GM08714 (cell line): ENCODE measurements at regions not wholly inside any gene's neighbourhood (a gene's known extent, or its start where the extent isn't known, plus 50 kb on each side); places are given as distances from the start of the nearest gene placed in this dataset.

Experiments used
- H3K4me3 ChIP-seq: fragments of 200-500 bp; sonication (Bioruptor generic); 2 replicates; pipeline ENCODE4 v1.5.1; 2014; ENCODE audit warnings: mild to moderate bottlenecking, low read length, inconsistent platforms
- ZNF274 ChIP-seq: IDR thresholded peaks from 2 replicates; pipeline ENCODE4 v1.6.1; 2012; ENCODE audit warnings: mild to moderate bottlenecking, low read depth, low read length

DNA sequence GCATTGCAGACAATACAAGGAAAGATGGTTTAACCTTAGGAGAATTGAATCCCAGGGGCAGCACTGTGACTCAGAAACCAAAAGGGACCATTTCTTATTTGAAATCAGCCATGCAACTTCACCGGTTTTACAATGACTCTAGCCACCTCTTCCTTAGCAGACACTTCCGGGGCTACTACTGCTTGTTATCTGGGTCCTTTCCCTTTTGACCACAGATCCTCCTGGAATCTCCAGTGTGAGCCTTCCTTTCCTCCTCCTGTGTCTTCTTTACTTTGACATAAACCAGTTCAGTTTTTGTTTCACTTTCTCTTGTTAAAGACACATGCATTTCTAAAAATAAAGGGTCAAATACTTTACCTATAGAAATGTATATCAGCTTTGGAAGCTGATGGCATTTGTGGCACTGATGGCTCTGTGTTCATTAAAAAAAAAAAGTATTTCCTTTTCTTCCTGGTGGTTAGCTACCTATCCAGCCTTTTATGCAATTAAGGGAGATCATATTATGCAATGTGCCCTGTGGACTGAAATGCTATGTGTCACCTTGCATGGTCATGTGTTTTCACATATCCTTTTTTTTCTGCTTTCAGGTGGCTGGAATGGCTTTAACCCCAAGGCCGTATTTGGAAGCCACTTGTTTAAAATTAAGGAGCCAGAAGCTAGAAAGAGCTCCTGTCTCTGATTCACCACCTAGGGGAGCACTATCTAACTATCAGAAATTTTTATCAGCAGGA lies 296.2 kb downstream of the CHL1 start:
- peak overlapping the region; percentile 55; the same call in 1 of the 2 replicates for H3K4me3 ChIP-seq
- no peak for TF ChIP-seq ZNF274

DNA sequence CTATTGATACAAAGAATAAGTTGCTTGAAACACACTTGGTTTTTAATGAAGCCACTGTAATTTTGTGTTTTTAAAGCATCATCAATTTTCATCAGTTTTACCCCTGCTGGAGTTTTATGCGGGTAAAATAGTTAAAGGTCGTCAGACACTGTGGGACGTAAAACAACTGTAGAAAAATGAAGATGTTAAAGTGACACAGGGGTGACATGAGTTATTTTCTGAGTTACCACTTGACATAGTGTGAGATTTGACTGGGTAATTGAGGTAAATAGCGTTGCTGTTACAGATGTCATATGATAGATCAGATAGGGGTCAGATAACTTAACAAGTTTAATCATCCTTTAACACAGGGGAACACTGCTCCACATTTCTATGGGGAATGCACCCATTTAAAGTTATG lies 297.6 kb downstream of the CHL1 start:
- no peak overlapping the region for H3K4me3 ChIP-seq
- no peak for TF ChIP-seq ZNF274

DNA sequence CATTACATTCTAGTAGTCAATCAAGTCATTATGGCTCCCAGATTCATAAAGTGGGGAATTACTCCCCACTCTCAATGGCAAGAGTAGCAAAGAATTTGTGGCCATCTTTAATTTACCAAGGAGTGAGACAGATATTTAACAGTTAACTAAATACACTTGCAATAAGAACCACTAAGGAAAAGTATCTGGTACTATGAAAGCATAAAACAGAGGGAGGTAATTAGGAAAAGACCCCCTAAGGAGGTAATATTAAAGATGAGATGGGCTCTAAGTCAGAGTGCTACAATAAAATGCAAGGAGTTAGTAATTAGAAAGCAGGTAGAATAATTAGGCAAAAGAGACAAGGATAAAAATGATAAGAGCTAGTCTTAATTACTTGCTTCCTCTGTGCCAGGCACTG lies 301.9 kb downstream of the CHL1 start:
- H3K4me3 ChIP-seq, result no peak overlapping the region
- no peak for TF ChIP-seq ZNF274

DNA sequence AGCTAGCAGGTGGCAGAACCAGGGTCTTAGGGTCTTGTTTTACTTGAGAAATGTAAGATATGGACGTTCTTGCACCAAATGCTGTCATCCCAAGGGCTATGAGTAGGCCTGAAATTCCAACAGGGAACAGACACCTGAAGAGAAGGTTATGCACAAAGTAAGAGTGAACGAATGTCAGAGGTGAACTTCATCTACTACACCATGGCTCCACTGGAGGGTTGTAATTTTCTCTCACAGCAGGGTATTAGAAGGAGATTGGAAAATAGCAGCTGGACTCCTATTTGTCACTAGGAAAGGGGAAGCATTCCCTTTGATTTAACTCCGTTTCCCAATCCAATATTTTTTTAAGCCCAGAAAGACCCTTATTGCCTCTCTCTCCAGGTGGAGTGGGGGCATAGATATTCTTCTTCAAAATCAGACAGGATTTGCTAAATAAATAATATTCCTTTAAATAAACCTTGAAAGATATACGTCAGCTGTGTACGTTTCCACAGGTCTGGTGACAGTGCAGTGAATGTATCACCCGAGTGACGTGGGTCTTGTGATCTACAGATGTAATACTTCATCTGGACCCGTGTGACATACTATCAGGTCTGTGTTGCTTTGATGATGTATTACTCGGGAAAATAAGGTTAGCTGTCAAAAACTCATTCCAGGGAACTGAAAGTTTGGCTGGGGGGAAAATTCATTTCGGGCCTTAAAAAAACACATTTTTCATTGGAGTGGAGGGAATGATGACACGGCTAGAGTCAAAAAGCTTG lies 302.6 kb downstream of the CHL1 start:
- no peak overlapping the region for H3K4me3 ChIP-seq
- TF ChIP-seq ZNF274, result no peak

DNA sequence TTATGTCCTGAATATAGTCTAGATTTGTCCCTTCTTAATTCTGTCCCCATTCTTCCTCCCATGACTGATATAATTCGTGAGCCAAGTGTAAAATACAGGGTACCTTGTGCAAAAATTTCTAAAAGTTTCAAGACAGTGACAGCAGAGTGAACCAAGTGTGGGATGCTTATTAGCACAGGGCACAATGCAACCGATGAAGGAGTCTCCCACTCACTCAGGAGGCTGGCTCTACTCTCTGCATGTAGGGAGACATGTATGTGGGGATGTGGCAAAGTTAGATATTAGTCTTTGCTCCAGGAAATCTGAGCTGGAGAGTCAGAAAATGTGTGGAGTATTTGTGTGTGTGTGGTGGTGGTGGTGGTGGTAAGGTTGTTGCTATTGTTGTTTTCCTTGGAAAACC lies 305.9 kb downstream of the CHL1 start:
- TF ChIP-seq ZNF274, result no peak
- no peak overlapping the region for H3K4me3 ChIP-seq

DNA sequence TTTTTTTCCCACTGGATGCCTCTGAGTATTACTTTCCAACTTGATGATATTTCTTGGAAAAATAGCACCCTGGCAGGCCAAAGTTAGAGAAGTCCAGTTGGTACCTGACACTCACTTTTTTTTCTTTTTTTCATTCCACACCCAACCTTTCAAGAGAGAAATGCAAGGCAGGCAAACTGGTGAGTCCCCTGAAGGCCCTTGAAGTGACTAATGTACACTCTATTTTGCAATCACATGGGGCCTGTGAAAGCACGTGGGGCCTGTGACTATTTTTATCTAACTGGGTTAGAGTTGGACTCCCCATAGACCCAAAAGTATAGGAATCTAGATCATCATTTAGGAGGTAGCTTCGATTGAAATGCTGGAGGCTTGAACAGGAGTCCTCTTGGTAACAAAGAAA lies 316.7 kb downstream of the CHL1 start:
- no peak for TF ChIP-seq ZNF274
- no peak overlapping the region for H3K4me3 ChIP-seq

DNA sequence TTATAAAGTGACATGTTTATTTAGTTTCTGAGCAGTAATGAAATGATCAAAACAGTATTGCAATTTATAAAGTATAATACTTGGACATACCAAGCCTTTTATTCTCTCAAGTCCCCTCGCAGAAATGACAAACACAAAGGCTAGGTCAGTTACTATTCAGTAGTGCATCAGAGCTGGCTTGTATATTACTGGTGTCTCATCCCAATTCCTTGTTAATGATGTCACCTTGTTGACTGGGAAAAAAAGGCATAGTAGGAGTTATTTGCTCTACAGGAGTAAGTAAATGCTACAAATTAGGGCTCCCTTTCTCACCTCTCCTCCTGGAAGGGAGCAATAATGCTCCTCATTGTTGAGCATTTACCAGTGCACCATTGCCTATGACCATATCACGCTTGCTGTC lies 317.6 kb downstream of the CHL1 start:
- TF ChIP-seq ZNF274, result no peak
- H3K4me3 ChIP-seq, result no peak overlapping the region

DNA sequence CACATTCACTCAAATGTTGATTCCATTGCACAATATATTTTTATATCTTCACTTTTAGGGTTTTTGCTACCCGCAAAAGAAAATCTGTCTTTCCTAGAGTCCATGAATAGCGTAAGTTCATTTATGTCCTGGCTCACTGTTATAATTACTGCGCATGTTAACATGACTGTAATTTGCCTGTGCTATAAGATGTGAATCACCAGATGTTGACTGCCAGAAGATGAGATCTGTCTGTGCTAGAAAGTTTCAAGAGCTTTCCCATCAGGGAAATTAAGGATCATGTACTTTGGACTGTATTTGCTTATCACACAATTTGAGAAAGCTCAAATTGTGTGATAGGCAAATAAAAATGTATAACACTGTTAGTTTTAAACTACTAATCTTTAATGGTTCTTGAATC lies 322.5 kb downstream of the CHL1 start:
- no peak for TF ChIP-seq ZNF274
- H3K4me3 ChIP-seq, result no peak overlapping the region

DNA sequence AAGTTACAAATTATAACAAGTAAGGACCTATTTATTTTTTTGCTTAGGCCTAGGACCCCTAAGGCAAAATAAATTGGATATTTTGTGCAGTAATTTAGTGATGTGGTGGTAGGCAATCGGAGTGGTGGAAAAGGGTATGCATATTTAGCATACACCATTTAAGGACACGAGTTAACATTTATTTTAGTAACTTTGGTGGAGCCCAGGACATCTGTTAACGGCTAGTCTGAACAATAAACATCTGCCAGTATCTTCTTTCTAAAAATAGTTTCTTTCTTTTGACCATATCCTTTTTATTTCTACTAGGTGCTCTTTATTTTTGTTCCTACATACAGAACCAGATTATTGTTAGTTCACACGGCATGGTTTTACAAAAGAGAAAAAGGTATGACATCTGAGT lies 326.3 kb downstream of the CHL1 start:
- H3K4me3 ChIP-seq, result no peak overlapping the region
- no peak for TF ChIP-seq ZNF274

DNA sequence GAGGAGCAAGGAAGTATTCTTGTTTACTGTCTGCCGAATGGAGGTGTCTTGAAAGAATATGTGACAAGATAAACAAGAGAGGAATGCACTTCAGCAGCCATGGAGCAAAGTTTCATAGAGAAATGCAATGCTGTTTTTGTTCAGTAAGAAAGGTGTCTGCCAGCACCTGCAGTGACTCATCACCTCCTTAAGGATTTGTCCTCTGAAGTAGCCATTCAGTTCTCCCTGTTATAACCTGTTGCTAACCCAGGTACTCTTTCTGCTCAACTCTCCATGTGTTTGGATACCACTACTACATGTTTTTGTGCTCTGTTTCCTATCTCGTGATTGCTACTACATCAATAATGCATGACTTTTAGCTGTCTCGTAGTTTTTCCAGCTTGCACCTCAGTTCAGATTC lies 328.9 kb downstream of the CHL1 start:
- TF ChIP-seq ZNF274, result no peak
- H3K4me3 ChIP-seq, result no peak overlapping the region

DNA sequence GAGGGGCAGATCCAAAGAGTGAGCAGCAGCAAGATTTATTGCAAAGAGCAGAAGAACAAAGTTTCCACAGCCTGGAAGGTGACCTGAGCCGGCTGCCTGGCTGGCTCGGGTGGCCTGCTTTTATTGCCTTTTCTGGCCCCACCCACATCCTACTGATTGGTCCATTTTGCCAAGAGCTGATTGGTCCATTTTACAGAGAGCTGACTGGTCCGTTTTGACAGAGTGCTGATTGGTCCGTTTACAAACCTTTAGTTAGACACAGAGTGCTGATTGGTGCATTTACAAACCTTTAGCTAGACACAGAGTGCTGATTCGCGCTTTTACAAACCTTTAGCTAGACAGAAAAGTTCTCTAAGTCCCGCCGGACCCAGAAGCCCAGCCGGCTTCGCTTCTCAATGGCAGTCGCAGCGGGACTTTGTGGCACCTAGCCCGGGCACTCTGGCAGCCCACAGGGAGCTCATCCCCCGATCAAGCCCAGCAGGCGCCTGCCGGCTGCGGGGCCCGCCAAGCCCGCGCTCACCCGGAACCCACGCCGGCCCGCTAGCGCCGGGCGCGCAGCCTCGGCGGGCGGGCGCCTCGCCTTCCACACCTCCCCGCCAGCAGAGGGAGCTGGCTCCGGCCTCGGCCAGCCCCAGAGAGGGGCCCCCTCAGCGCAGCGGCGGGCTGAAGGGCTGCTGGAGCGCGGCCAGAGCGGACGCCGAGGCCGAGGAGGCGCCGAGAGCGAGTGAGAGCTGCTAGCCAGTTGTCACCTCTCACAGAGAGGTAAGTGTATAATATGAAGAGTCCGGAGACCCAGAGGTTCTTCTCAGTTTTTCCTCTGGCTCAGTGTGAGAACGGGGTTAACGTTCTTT lies 339.2 kb downstream of the CHL1 start:
- no peak overlapping the region for H3K4me3 ChIP-seq
- TF ChIP-seq ZNF274, result no peak

DNA sequence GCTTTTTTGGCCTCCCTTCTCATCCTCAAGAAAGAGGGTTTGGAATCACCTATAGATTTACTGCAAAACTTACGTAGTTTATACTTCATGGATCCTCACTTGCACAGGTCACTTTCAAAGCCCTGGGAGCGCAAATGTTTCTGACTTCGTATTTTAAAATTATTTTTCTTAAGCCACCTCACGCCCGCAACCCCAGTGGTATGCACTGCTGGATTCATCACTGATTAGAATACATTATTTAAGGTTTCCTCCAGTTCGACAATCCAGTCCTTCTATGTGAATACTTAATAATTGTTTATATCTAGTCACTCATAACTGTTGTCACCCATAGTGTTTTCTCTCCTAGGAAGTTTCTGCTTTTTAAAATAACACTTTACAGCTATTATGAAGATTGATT lies 339.9 kb downstream of the CHL1 start:
- TF ChIP-seq ZNF274, result no peak
- no peak overlapping the region for H3K4me3 ChIP-seq

DNA sequence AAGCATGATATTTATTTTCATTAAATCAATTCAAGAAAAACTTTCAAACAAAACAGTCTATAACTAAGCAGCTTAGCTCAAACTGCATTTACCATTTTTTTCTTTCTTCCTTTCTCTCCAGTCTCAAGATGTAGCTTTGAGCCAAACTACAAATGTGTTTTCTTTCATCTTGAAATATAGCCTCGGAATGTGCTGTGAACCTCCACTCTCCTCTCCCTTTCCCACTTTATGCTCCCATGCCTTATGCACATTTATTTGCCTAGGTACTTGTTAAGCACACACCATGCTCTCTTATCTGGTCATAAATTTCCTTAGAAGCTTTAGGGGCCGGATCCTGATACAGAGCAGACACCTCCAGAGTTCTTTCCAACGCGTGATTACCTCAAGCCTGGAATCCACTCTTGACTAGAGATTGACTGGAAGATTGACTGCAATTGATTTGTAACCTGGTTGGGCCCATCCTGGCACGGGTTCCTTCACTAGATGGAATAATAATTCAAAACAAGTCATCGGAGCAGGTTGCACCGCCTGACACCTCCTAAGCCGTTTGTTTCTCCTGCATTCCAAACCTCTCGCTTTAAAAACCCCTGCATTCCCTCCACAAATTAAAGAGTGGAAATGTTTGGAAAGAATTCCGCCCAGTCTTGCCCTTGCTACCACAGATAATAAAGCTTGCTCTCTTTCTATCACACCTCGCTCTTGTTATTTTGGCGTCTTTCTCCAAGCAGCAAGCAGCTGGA lies 344.7 kb downstream of the CHL1 start:
- no peak for TF ChIP-seq ZNF274

DNA sequence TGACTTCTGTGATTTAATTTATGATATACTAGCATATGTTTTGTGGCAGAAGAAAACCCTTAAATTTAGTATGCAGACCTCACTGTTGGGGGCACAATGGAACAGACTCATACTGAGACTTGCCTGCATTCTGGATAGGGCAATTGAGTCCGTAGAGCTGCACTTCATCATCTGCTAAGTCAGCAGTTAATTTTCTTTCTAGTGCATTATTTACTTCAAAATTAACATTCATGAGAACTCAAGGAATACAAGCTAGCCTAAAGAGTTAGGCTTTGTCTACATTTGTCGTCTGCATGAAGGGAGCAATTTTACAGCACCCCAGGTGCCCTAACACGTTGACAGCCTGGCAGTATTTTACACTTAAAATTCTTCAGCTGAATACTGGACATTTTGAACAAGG lies 345.5 kb downstream of the CHL1 start:
- no peak overlapping the region for H3K4me3 ChIP-seq
- no peak for TF ChIP-seq ZNF274

More for the DNA sequence above, 344.7 kb downstream of the CHL1 start:
- H3K4me3 ChIP-seq, result no peak overlapping the region

DNA sequence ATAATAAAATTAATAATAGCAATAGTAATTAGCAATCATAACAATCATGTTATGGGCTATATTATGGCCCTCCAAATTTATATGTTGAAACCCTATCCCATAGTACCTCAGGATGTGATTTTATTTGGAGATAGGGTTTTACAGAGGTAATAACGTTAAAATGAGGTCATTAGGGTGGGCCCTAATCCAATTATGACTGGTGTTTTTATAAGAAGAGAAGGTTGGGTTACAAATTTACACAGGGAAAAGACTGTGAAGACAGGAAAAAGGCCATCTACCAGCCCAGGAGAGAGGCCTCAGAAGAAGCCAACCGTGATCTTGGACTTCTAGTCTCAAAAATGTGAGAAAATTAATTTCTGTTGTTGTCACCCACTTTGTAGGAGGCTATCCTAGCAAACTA lies 353.1 kb downstream of the CHL1 start:
- no peak for TF ChIP-seq ZNF274
- H3K4me3 ChIP-seq, result no peak overlapping the region
